IPS DF 19.7 (cell line): ENCODE measurements at regions not wholly inside any gene's neighbourhood (a gene's known extent, or its start where the extent isn't known, plus 50 kb on each side); places are given as distances from the start of the nearest gene placed in this dataset.
"Not testable (repeated sequence)": the region's sequence is repeated elsewhere in the genome, so short reads cannot be mapped to it uniquely, and the experiment has no call there.

ENCODE experiments used
- DNase-seq: peaks from one replicate; pipeline ENCODE4 v3.0.0-alpha.2; 2013; ENCODE audit warnings: low read depth, low spot score

DNA sequence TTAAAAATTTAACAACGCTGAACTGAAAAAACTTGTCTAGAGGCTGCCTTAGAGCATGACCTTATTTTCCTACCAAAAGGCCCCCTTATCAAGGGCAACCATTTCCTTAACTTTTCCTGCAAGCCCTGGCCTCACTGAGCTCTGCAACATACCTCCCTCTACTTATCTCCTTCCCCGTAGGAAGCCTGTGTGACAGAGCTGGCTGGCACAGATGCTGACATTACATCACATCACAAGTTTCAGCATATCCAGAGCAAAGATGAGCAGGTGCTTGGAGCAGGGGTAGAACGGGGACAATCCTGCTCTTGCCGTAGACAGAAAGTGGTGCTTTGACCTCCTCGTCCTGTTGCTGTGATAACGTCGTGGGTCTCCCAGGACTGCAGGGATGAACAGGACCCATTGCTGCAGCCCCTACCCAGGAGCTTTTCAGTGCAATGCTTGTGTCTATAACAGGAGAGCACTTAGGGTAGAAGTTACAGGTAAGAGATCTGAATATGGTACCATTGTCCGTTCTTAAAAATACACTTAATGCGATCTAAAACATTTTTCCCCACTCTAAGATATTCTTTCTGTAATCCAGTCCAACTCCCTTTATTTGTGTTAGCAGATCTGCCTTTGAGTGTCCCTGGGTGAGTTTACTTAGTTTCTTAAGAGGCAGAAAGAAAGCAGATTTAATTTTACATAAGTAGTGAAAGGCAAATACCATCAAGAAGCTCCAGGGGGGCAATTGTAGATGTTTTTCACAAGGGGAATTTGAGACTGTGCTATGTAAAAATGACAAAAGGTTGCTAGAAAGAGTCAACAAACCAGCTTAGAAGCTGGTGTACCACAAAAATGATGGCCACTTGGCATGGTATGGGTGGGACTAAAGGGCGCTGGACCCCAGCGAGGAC lies 101.9 kb upstream of the EFNA5 start:
- DNase-seq: no peak

DNA sequence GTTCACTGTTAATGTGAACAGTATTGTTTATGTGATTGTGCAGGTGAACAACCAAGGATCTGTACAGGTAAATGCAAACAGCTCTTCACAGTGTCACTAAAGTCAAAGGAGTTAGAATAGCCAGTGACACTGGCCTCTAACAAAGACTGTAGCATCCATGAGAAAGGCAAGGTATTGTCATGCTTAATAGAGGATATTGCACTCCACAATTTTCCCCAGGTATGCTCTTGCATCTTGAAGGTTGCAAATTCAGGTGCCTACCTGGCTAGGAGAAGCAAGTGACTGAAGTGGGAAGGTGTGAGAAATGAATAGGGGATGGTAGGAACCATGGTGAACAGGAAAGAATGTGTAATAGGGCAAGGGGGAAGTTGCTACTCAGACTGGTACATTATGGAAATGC lies 101.2 kb upstream of the EFNA5 start:
- no peak for DNase-seq

DNA sequence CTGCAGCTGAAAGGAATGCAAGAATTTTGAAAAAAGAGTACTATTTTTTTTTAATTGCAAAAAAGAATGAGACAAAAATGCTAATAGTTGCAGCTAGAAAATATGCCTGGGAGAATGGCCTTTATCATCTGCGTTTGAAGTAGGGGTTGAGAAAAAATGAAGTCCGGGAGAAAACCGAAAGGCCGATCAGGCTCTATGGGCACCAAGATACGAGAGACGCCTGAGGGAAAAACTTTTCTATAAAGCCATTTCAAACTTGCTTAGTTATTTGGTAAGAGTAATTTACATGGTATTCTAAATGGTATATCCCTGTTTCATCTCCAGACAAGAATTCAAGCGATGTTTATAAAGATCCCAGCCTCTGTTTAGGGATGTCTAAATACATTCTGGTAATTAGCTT lies 99.3 kb upstream of the EFNA5 start:
- no peak for DNase-seq

DNA sequence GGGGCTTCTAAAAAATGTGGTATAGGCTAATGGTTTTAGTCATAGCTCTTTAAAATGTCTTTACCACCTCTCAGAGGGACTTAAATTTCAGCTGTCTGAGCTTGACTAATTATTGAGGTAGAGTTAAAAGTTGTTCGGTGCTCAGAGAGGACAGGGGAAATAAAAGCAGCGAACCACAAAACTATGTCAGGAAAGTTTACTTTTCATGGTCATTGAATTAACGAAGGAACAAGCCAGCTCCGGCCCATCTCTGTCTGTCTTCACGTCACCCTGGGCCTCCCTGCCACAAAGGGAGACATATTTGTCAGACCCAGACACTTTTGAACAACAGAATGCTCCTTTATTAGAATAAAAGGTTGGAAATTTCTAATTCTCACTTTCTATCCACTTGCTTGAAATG lies 98.8 kb upstream of the EFNA5 start:
- DNase-seq: no peak

DNA sequence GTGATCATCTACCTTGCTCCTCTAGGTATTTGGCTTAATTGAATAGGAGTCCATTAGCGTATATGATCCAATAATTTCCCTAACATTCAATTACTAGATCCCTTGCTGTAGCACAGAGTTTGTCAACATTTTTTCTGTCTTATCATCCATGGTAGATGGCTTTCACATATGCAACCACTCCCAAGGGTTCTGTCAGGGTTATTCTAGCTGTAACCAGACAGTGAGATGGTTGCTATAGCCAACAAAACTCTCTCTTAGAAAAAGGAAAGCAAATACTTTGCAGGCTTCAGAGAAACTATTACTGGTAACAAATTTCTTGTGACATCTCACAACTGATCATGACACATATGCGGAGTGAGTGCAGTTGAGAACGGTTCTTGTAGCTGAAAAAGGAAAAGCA lies 96.2 kb upstream of the EFNA5 start:
- DNase-seq: no peak

DNA sequence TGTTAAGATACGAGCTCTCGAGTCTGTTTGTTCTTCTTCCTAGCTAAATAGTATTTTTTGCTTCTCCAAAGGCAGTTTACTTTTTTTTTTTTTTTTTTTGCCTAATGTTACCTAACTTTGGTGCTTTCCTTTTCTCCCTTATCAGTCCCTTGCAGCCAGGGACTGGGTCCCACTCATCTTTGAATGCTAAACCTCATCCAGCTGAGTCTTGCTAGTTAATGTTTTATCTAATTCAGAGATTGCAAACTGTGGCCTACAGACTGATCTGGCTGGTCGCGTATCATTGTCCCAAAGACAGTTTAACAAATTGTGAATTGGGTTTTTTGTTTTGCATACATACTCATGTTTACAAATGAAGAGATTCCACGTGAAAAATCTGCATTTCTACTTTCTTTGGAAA lies 95.7 kb upstream of the EFNA5 start:
- DNase-seq: no peak

DNA sequence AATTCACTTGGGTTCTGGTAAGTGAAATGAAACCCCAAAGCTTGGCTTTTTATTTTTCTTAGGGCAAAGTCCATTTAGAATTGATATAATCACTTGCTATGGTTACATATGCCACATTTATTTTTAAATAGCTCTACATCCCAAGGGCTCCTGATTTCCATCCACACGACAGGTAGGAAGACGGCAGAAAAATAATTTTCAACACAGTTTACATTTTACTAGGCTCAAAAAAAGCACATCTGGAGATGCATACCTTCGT lies 95.0 kb upstream of the EFNA5 start:
- DNase-seq: no peak

DNA sequence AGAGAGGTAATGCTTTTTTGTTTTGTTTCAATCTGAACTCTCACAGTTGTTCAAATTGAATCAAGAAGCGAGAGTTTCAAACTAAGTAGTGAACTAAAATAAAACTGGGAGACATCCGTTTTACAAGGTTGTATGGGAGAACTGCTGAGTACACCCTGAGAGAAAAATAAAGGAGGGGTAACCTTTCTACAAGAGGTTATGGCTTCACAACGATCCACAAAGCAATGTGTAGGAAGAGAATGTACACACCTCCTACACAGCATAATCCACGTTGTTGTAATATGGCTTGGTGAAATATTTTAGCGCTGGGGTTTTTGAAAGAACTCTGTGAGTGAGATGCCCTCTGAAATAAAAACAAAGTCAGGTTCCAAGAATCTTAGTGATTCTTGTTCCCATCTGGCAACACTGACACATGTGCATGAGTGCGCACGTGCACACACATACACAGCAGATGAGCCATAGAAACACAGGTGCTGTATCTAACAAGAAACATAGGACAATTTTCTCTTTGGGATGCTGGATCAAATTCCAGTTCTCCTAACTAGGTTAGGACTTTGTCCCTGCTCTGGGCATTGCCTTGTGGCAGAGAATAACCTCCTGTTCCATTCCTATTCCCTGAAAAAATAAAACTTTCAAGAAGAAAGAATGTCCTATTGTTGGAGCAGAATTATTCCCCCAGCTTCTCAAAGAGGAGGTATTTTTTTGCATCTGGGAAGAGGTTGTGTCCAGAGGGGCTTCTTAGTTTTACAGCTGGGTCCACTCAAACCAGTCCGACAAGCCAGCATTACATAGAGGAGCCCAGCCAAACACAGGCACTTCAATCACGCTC lies 94.5 kb upstream of the EFNA5 start:
- DNase-seq: no peak

DNA sequence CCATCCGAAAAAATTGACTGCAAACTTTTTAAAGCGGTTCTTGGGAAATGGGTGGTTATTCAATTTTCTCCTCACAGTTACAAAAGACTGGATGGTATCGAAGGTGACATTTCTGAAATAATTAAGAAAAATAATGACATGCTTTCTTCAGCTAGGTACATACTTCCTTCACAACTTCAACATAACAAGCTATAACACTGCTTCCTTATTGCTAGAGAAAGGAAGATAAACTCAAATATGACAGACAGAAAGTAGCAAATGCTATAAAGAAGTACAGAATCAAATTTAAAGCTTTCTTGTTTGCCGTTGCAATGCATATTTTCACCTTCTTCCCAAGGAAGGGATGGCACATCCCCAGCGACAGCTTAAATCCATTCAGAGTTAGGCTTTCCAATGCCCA lies 93.5 kb upstream of the EFNA5 start:
- DNase-seq: no peak

DNA sequence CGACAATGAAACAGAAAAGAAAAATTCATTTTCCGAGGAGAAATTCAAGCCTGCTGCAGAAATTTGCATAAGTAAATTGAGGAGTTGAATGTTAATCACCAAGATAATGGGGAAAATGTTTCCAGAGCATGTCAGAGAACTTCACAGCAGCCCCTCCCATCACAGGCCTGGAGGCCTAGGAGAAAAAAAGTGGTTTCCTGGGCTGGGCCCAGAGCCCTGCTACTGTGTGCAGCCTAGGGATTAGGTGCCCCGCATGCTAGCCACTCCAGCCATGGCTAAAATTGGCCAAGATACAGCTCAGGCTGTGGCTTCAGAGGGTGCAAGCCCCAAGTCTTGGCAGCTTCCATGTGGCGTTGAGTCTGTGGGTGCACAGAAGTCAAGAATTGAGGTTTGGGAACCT lies 82.7 kb upstream of the EFNA5 start:
- no peak for DNase-seq

DNA sequence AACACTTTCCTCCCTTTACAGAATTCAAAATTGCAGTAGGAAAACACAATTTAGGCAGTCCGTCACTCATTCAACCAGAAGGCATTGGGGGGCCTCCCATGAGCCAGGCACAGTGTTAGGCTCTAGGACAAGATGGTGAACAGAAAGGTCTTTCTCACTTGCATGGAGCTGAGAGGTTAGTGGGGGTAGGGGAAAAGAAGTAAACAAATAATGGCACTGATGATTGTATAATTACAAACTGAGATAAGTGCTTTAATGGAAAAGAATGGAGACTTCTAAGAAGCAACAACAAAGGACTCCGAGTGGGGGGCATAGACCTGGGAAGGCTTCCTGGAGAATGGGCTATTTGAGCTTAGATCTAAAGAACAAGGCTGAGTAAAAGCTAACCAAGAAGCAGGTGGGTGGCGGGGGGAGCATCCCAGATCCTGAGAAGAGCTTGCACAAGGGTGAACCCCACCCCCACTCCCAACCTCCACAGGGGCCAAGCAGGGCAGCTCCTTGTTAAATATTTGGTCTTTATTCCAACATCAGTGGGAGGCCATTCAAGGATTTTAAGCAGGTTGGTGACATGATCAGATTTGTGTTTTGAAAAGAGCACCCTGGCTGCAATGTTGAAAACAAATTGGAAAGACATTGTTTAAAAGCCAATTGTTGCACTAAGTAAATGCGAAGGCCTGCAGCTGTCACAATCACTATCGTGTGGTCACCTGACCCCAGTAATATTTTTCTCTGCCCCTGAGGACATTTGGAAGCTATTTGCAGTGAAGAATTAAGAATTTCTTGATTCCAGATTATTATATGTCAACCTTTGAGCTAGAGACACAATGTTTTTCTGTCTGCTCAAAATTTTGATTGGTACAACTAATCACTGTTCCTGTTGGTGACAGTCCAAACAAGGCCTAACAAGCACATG lies 73.9 kb upstream of the EFNA5 start:
- peak; percentile 12 for DNase-seq

DNA sequence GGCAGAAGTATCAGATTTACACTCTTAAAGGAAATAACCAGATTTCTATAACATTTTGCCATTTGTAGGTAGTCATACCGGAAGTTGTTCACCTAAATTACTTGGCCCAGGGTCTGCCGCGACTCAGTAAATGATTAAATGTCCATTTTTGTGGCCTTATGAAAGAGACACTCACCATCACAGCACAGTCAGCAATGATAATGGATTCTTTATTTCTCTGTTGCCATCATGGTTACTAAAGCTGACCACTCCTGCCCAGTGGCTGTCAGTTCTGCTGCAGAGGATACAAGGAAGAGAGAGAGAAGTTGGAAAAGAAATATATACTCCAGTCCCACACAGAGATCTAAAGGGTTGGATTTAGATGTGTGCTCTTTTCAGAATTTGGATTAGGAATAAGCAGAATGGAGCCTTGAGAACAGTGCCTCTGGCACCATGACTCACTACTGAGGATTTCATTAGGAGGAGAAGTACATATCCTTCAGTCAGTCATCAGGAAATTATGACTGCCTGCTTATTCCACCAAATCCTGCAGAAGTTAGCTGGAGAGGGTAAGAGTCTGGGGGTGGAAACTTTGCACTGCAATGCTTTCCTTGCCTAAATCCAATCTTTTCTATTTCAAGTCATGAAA lies 72.8 kb upstream of the EFNA5 start:
- no peak for DNase-seq

DNA sequence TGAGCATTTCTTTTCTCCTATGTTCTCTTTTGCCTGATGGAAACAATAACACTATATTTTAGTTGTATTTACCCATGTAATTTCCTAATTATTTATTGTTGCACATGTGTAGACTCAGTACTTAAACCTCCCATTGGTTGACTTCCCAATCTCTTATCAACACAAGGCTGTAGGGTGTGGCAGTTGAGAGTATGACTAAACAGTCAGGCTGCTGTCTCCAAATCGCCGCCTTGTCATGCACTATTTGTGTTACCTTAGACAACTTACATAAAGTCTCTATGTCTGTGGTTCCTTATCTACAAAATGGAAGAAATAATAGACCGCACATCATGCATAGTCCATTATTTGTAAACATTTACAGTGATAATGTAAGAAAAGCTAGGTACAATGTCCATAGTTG lies 68.9 kb upstream of the EFNA5 start:
- no peak for DNase-seq

DNA sequence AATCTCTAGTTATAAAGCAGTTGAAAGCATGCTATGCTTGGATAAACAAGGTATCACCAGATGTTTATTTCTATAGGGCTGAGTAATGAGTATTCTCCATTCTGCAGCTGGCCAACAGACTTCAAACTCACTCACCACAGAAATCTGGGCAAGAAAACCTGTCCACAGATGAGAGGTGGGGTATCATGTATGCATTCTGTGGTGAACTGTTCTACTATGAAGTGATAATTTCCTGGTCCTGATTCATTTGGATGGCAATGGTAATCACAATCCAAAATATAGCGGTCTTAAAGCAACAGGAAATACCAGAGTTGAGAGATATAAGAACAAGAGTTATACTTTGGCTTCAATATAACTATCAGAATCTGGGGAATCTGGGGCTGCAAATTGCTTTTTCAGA lies 65.9 kb upstream of the EFNA5 start:
- DNase-seq: no peak

DNA sequence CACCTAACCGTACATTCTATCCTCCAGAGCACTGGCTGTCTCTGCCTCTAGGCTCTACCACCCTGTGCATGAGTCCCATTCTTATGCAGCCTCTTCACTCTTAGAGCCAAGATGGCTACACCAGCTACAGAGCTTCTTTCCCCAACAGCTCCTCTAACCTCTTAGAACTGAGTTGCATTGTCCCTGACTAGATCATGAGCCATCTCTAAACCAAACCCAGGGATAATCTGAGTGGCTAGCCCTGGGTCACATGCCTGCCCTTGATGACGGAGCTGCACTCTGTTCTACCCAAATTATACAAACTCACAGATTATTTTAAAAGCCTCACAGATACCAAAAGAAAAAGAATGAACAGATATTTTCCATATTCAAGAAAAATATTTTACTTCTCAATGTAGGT lies 65.4 kb upstream of the EFNA5 start:
- not testable (repeated sequence) for DNase-seq

DNA sequence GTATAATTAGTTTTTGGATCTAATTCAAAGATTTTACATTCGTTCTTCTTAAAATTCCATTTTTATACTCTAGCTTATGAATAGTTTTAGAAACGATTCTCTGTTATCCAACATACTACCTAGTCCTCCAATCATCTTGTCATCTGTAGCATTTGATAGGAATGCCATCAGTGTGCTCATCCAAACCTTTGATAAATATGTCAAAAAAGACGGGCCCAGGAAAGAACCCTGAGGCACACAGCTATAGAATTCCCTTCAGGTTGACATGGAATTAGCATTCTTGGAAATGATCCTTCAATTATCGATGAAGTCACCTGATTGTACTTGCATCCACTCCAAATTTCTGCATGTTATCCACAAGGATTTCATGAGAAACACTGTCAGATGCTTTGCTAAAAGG lies 64.8 kb upstream of the EFNA5 start:
- no peak for DNase-seq

DNA sequence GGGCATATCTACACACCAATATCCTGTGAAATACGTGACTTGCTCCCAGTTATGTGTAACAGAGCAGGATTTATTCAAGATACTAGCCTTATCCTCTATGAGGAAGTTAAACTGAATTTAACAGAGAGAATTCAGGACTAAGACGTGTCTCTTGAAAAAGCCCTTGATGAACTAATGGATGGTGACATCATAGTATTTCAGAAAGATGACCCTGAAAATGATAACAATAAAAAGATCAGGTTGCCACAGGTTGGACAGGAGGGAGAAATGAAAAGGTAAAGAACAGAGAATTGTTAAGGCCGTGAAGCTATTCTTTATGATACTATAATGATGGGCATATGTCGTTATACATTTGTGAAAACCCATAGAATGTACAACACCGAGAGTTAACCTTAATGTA lies 56.2 kb upstream of the EFNA5 start:
- DNase-seq: no peak

DNA sequence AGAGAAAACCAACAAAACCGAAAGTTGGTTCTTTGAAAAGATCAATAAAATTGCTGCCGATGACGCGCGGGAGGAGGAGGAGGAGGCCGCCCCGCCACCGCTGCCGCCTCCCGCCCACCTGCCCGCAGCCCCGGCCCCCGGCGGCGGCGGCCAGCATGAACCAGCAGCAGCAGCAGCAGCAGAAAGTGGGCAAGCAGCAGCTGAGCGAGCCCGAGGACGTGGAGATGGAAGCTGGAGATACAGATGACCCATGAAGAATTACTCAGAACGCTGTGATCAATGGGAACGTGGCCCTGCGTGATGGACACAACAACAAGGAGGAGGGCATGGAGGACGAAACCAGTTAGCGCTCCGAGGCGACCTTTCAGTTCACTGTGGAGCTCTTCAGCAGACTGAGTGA lies 53.9 kb upstream of the EFNA5 start:
- DNase-seq: no peak

DNA sequence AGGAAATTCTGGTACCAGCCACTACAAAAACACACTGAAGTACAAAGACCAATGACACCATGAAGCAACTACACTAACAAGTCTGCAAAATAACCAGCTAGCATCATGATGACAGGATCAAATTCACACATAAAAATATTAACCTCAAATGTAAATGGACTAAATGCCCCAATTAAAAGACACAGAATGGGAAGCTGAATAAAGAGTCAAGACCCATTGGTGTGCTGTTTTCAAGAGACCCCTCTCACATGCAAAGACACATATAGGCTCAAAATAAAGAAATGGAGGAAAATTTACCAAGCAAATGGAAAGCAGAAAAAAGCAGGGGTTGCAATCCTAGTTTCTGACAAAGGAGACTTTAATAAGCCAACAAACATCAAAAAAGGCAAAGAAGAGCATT lies 50.5 kb upstream of the EFNA5 start:
- DNase-seq: not testable (repeated sequence)
